HFF-Myc (cell line): ENCODE measurements at regions not wholly inside any gene's neighbourhood (a gene's known extent, or its start where the extent isn't known, plus 50 kb on each side); places are given as distances from the start of the nearest gene placed in this dataset.

Experiments
- DNase-seq: peaks from one replicate; pipeline ENCODE4 v3.0.0-alpha.2; 2011; ENCODE audit warnings: low read depth; ENCODE audit errors: extremely low read depth
- H3K4me3 ChIP-seq: replicated peaks from 2 replicates; pipeline ENCODE4 v1.5.1; 2011; ENCODE audit warnings: low read depth, mild to moderate bottlenecking, control low read depth, low read length
- CTCF ChIP-seq: IDR thresholded peaks from 2 replicates; pipeline ENCODE4 v1.5.1; 2012; ENCODE audit warnings: mild to moderate bottlenecking, low read depth, low read length, control low read depth; ENCODE audit errors: missing control alignments

GRCh38 chr2:12031866-12032265 is 285.4 kb downstream of the LPIN1 start:
- no peak for TF ChIP-seq CTCF
- no peak for DNase-seq
- H3K4me3 ChIP-seq = no peak overlapping the region

- no peak overlapping the region for H3K4me3 ChIP-seq
- DNase-seq = no peak
- TF ChIP-seq CTCF = no peak
These were observed 286.0 kb downstream of the LPIN1 start for GRCh38 chr2:12032398-12032797.

GRCh38 chr2:12032975-12033374 is 286.5 kb downstream of the LPIN1 start:
- no peak overlapping the region for H3K4me3 ChIP-seq
- DNase-seq = no peak
- TF ChIP-seq CTCF = no peak

GRCh38 chr2:12033494-12033893 is 287.1 kb downstream of the LPIN1 start:
- DNase-seq = no peak
- no peak overlapping the region for H3K4me3 ChIP-seq
- TF ChIP-seq CTCF = no peak

GRCh38 chr2:12034382-12034781 is 287.9 kb downstream of the LPIN1 start:
- TF ChIP-seq CTCF = no peak
- no peak overlapping the region for H3K4me3 ChIP-seq
- DNase-seq = no peak

- no peak overlapping the region for H3K4me3 ChIP-seq
- TF ChIP-seq CTCF = no peak
- DNase-seq = no peak
These were observed 288.7 kb downstream of the LPIN1 start for GRCh38 chr2:12035029-12035720.
